Astrocyte of the hippocampus (primary cell): ENCODE measurements at regions not wholly inside any gene's neighbourhood (a gene's known extent, or its start where the extent isn't known, plus 50 kb on each side); places are given as distances from the start of the nearest gene placed in this dataset.
A peak's percentile ranks its signal among the peaks of the same experiment; 100 is the strongest.

Experiments used
- DNase-seq: peaks from one replicate; pipeline ENCODE4 v3.0.0; 2011; ENCODE audit warnings: low read depth, low spot score

DNA sequence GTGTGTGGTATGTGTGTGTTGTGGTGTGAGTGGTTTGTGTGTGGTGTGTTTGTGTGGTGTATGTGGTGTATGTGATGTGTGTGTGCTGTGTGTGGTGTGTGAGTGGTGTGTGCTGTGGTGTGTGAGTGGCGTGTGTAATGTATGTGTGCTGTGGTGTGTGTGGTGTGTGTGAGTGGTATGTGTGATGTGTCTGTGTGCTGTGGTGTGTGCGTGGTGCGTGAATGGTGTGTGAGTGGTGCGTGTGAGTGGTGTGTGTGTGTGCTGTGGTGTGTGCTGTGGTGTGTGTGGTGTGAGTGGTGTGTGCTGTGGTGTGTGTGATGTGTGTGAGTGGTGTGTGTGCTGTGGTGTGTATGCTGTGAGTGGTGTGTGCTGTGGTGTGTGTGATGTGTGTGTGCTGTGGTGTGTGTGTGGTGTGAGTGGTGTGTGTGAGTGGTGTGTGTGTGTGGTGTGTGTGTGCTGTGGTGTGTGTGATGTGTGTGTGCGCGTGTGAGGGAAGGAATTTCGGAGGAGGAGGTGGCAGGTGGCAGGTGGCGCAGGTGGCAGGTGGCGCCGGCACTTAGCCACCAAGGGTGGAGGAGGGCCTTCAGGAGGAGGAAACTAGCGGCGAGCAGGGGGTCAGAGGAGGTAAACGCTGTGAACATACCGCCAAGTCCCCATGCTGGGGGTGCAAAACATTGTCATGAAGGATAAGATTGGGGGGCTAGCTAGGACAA is 191.8 kb downstream of the MELK start:
- DNase-seq, result no peak

- DNase-seq, result no peak
Observed at GRCh38 chr9:36765077-36765390, 192.3 kb downstream of the MELK start.

DNA sequence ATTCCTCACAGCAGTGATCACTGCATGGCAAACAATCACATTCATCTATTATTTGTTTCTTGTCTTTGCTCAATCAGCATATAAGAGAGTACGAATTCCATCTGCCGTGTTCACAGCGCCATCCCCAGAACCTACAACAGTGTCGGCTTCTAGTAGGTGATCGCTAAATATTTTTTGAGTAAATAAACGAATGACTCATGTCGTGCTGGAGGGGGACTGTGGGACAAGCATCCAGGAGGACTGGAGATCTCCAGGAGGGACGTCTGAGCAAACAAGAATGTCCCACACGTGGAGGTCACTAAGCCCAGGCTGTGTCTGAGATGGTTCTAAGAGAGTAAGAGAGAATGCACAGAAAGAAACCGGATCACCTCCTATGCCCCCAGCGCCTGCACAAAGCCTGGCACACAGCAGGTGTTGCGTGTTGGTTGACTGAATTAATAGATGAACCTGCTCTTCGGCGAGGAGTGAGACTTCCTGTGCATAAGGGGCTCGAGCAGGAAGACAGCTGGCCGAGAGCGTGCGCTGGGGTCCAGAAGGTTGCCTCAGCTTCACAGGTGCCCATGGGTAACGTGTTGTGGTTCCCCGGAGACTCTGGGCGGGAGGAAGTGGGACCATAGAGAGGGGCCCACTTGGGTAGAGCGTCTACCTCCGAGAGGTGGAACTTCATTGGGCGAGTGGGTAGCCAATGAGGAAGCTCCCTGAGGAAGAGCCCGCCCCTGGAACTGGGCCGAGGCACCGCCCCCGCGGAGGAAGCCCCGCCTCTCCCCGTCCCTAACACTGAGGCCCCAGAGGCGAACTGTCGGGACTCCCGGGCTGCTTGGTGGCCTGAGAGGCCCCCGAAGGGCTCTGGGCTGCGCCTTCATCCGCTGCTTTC is 193.0 kb downstream of the MELK start:
- peak; percentile 42 for DNase-seq

DNA sequence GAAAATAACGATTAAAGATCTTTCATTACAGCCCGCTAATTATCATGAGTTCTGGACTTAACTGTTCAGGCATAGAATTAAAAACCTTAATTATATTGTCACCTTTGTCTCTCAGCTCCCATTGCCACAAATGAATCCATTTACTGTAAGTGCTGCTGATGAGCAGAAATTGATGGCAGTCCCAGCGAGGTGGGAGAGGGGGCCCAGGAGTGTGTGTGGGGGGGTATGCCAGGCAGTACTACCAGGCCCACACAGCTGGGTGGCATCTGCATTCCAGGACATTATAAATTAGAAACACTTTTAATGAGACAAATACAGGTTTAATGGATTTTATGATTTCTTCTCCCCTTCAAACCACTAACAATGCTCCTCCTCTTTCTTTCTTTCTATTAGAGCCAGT is 196.0 kb downstream of the MELK start:
- no peak for DNase-seq

- DNase-seq, result no peak
Observed at GRCh38 chr9:36770025-36770424, 197.3 kb downstream of the MELK start.

DNA sequence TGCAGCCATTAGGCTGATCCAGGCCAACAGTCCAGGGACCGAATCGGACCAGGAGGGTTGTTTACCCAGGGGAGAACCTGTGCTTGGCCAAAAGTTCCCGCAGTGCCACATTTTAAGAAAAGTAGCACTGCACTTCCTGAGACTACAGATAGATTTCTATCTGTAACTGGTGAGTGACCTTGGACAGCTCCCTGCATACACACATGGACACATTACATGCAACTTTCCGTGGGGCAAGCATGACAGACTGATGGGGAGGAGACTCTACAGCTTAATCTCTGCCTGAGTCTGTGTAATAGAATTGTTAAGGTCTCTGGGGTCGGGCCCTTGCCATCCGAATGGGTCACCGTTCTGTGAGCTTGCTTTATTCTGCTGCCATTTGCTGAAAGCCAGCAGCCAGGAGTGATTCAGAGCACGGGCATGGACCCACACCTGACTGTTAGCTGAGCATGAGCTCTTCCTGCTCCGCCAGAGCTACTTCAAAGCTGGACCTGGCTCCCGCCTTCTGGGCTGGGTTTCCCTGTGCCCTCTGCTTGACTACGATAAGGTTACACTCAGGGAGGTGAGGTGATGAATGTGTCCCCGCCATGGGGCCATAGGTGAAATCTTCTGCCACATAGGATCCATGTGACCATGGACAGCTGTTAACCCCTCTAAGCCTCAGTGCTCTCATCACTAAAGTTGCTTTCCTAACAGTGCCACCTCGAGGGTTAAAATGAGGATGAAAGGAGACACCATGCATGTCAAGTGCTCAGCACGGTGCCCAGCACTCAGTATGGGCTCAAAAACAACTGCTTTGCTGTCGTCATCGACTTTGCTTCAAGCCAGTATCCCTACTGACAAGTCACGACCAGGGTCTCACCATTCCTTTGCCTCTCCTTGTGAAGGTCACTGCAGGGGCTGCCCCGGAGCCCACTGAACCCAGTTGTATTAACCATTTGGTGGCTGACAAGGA is 200.0 kb downstream of the MELK start:
- DNase-seq, result peak; percentile 61

DNA sequence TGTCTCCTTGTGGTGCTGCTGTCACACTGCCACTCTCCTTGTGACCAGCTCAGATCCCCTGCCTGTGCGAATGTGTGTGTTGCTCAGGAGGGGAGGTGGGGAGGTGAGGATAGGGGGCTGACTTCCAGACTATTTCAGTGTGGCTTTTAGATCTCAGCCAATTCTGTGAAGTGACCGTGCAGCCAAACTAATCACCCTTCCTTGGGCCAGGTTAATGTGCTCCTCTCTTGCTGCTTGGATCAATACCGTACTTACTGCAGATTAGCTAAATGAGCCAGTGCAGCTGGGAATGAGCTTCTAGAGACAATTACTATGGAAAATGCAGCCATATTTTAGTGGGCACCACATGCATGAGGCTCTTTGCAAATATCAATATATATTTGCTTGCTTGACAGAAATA is 206.0 kb downstream of the MELK start:
- no peak for DNase-seq

DNA sequence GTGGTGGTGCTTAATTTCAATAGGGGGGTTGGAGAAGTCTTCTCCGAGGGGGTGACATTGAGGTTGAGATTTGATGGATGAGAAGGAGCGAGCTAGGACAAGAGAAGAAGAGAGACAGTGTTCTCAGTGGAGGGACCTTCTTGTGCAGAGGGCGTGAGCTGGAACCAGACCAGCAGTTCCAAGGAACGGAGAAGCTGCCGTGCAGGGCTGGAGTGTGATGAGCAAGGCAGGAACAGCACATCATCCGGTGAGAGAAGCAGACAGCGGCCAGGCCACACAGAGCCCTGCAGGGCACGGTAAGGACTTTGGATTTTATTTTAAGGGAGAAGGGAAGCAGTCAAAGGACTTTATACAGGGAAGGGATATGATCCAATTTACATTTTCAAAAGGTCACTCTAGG is 206.9 kb downstream of the MELK start:
- no peak for DNase-seq

DNA sequence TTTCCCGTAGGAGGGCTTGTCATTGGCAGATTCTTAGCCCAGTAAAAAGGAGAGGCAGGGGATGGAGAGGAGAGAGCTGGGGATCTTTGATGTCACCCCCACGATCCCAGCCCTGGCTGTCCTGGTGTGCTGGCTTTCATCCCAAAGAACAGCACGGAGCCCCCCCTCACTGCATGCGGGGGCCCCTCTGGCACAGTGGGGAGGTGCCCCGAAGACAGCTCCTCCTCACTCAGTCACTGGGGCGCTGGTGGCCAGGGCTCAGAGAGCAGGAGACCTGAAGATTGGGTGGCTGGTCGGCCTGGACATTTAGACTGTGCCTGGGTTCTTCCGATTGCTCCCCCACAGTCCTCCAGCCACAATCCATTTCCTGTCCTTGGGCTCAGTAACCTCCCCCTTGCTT is 207.5 kb downstream of the MELK start:
- no peak for DNase-seq

DNA sequence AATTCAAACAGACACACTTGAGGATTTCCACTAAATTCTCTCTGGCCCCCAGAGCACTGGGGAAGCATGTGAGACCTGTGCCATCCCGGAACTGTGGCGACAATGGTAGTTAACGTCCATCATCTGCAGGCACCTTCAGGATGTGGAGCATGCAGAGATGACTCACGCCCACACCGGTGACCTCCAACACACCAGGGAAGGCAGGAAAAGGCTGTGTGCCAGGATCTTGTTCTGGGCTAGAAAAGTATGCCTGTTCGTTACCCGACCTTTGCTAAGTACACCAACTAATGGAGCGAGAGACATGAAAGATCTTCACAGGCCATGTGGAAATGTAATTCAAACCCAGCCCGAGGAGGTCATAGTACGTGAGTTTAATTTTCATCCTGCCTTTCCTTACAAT is 208.8 kb downstream of the MELK start:
- DNase-seq, result peak; percentile 52
